BE2C (cell line): ENCODE measurements at regions not wholly inside any gene's neighbourhood (a gene's known extent, or its start where the extent isn't known, plus 50 kb on each side); places are given as distances from the start of the nearest gene placed in this dataset.

Experiments
- DNase-seq: peaks from one replicate; pipeline ENCODE4 v3.0.0-alpha.2; 2020
- H3K27me3 ChIP-seq: fragments of 250-450 bp; sonication (Bioruptor Pico); 2 replicates; pipeline ENCODE4 v1.5.1; 2020; ENCODE audit warnings: mild to moderate bottlenecking
- H3K36me3 ChIP-seq: fragments of 250-450 bp; sonication (Bioruptor Pico); 2 replicates; pipeline ENCODE4 v1.5.1; 2020; ENCODE audit warnings: mild to moderate bottlenecking
- H3K4me1 ChIP-seq: fragments of 250-450 bp; sonication (Bioruptor Pico); 2 replicates; pipeline ENCODE4 v1.5.1; 2020
- H3K4me3 ChIP-seq: 2 replicates; pipeline ENCODE4 v1.5.1; 2011; ENCODE audit warnings: low read depth, low read length
- H3K9me3 ChIP-seq: fragments of 250-450 bp; sonication (Bioruptor Pico); 2 replicates; pipeline ENCODE4 v1.5.1; 2020
- CTCF ChIP-seq: IDR thresholded peaks from 2 replicates; pipeline ENCODE4 v1.5.1; 2012; ENCODE audit warnings: mild to moderate bottlenecking, low read depth, low read length

DNA sequence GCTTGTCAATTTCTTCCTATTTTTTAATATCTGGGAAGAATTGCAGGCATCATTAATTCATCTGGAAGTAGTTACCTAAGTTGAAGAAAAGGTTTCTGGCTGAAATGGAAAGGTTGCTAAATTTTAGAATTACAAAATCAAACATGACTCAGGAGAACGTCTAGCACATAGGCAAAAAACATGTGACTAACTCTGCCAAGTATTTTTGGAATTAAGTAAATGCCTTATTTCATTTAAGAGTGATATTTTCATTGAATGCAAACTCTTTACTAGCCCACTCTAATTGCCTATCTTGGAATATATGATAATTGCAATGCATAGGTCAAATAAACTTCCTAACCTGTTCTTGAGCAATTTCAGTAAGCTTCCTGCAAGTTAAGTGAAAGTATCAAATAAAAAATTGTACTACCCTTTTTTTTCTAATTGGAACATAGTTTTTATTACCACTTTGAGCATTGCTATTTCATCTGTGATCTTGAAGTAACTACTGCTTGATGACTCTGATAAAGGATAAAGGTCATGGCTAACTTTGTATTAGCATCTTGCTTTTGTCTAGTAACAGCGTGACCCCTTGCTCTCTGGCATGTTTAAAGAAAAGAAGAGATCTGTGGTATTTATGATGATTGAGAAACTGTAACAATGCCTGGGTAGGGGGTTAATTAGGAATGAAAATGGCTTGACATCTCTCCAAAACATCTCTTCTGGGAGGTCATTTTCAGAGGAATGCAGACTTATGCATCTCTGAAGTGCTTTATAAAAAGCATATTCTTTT lies 208.3 kb upstream of the NCAM2 start:
- H3K4me3 ChIP-seq = no peak overlapping the region
- H3K4me1 ChIP-seq = no peaks in the 10 kb centered on the region
- no peak for DNase-seq
- no peaks in the 10 kb centered on the region for H3K9me3 ChIP-seq
- no peaks in the 10 kb centered on the region for H3K27me3 ChIP-seq
- no peak for TF ChIP-seq CTCF
- H3K36me3 ChIP-seq = no peaks in the 10 kb centered on the region

DNA sequence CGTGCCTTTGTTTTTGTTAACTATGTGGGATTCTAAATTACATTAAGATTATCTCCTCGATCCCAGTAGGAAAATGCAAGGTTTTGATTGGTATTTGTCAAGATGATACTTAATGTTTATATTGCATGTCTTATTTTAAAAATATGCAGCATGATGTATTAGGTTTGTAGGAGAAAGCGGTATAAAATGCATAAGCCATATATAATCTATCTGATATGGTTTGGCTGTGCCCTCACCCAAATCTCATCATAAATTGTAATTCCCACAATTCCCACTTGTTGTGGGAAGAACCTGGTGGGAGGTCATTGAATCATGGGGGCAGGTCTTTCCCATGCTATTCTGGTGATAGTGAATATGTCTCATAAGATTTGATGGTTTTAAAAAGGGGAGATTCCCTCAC lies 198.1 kb upstream of the NCAM2 start:
- Histone ChIP-seq H3K36me3 (no peaks in the 10 kb centered on the region), H3K9me3 (no peaks in the 10 kb centered on the region)
- no peak for DNase-seq

DNA sequence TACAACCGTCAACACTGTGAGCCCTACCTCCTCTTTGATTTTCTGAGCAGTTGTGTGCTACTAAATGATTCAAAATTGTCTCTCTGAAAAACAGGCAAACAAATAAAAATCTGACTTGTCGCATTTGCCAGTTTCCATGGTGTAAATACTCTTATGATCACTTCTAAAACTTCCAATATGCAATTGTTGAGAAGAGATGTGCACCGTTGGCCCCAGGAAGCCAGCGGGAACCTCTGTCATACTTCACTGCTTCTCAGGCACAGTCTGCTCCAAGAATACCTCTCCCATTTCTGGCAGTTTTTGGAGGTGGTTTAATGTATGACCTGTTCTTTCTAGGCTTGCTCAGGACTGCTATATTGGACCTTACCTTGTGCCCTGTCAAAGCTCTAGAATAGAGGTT lies 196.0 kb upstream of the NCAM2 start:
- DNase-seq = peak; percentile 9
- TF ChIP-seq CTCF = no peak
- no peaks in the 10 kb centered on the region for H3K9me3 ChIP-seq
- no peaks in the 10 kb centered on the region for H3K36me3 ChIP-seq
- no peaks in the 10 kb centered on the region for H3K4me1 ChIP-seq
- H3K4me3 ChIP-seq = peak overlapping the region; percentile 33
- H3K27me3 ChIP-seq = no peaks in the 10 kb centered on the region

More for the DNA sequence above, 198.1 kb upstream of the NCAM2 start:
- Histone ChIP-seq H3K4me3 (no peak overlapping the region), H3K27me3 (no peaks in the 10 kb centered on the region), H3K4me1 (no peaks in the 10 kb centered on the region)
- TF ChIP-seq CTCF = no peak

DNA sequence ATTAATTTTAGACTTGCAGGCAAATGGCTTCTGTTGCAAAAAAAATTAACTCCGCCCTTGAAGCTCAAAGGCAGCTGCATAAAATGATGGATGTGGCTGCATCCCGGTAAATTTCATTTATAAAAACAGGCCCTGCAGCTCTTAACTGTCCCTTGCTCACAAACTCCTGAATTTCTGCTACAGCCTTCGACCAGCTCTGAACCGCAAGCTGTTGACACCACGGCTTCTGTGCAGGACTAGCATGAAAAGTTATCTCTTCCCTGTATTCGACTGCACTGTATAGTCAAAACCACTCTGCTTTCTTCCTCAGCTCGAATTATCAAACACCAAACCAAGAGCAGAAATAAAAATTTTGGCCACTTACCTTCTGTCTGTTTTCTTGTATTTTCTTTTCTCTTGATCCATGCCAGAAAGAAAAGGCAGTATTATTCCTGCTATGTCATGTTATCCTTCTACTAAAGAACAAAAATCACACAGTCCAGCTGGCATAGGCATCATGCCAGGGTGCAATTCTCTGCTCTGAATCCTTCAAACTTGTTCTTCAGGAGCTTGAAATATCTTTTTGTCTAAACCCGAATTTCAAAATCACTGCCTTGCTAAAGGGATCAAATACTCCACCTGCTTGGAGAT lies 195.5 kb upstream of the NCAM2 start:
- peak; percentile 18 for DNase-seq
- H3K9me3 ChIP-seq = no peaks in the 10 kb centered on the region

DNA sequence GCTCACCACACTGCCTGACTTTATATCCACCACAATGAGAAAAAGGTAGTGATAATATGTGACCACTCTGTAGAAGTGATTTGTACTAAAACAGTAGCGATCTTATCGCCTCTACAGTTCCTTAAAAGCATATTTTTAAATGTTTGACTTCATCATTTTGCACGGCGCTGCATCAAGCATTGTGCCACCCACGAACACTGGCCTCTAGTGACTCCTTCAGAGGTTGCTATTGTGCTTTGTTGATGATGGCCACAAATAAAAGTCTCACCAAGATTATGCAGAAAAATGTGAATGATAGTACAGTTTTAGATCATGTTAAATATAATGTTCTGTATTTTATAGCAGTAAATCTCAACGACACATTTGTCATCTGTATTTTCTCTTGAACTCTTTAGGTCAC lies 186.5 kb upstream of the NCAM2 start:
- no peak for DNase-seq
- no peak for TF ChIP-seq CTCF

More for the DNA sequence above, 195.5 kb upstream of the NCAM2 start:
- Histone ChIP-seq H3K27me3 (no peaks in the 10 kb centered on the region), H3K4me3 (peak overlapping the region; percentile 33), H3K36me3 (no peaks in the 10 kb centered on the region), H3K4me1 (no peaks in the 10 kb centered on the region)
- TF ChIP-seq CTCF = no peak

DNA sequence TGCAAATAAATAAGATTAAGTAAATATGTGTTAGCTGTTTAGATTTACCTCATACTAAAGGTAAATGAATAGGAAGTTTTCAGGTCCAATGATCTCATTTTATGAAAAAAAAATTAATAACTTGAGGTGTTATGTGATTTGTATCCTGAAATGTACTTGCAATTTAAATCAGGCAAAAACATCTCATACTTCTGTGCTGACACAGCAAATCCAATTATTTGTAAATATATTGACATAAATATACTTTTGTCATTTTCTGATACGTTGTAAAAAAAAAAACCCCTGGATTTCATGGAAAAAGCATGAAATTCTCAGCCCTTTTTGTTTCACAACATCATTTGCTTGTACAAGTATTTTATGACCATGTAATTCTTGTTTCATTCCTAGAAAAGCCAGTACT lies 184.1 kb upstream of the NCAM2 start:
- no peak overlapping the region for H3K4me3 ChIP-seq
- TF ChIP-seq CTCF = no peak
- DNase-seq = no peak
- H3K4me1 ChIP-seq = no peaks in the 10 kb centered on the region
- H3K27me3 ChIP-seq = no peaks in the 10 kb centered on the region
- no peaks in the 10 kb centered on the region for H3K9me3 ChIP-seq
- H3K36me3 ChIP-seq = no peaks in the 10 kb centered on the region

More for the DNA sequence above, 186.5 kb upstream of the NCAM2 start:
- H3K36me3 ChIP-seq = no peaks in the 10 kb centered on the region
- H3K27me3 ChIP-seq = no peaks in the 10 kb centered on the region
- no peaks in the 10 kb centered on the region for H3K4me1 ChIP-seq
- H3K4me3 ChIP-seq = no peak overlapping the region
- no peaks in the 10 kb centered on the region for H3K9me3 ChIP-seq
